ENCODE measurements at regions not wholly inside any gene's neighbourhood (a gene's known extent, or its start where the extent isn't known, plus 50 kb on each side); places are given as distances from the start of the nearest gene placed in this dataset.
A peak's percentile ranks its signal among the peaks of the same experiment; 100 is the strongest.

DNA sequence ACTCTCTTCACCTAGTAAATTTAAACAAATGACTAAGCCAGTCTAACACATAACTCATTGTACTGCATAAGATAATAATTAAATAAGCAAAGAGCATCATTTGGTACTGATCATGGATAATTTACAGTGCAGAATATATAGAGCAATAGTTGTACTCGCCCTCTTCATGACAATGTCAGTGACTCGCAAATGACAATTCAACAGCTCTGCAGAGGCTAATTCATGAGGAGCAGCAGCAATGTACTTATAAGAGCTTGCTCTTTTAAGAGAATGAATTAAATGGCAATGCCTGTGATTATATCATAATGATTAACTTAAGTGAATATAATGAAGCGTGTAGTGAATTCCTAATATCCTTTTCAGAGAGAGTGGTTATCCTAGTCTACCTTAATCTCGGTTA lies 284.5 kb upstream of the PCDH20 start:
- TF ChIP-seq, protein P1, sequence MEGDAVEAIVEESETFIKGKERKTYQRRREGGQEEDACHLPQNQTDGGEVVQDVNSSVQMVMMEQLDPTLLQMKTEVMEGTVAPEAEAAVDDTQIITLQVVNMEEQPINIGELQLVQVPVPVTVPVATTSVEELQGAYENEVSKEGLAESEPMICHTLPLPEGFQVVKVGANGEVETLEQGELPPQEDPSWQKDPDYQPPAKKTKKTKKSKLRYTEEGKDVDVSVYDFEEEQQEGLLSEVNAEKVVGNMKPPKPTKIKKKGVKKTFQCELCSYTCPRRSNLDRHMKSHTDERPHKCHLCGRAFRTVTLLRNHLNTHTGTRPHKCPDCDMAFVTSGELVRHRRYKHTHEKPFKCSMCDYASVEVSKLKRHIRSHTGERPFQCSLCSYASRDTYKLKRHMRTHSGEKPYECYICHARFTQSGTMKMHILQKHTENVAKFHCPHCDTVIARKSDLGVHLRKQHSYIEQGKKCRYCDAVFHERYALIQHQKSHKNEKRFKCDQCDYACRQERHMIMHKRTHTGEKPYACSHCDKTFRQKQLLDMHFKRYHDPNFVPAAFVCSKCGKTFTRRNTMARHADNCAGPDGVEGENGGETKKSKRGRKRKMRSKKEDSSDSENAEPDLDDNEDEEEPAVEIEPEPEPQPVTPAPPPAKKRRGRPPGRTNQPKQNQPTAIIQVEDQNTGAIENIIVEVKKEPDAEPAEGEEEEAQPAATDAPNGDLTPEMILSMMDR (IDR thresholded peaks at IDR 0.05), result no peak
- H3K27ac Mint-ChIP-seq (ENCODE audit: unreplicated experiment), result no peak overlapping the region
- no peak for DNase-seq (ENCODE audit: extremely low spot score, unreplicated experiment)
- H3K9me3 Mint-ChIP-seq (ENCODE audit: unreplicated experiment), result peaks cover 13% of the 10 kb centered on the region
- no peaks in the 10 kb centered on the region for H3K4me1 Mint-ChIP-seq (ENCODE audit: unreplicated experiment)
- no peaks in the 10 kb centered on the region for H3K36me3 Mint-ChIP-seq (ENCODE audit: unreplicated experiment)
- H3K4me3 Mint-ChIP-seq (ENCODE audit: unreplicated experiment), result no peak overlapping the region
- no peaks in the 10 kb centered on the region for H3K27me3 Mint-ChIP-seq (ENCODE audit: unreplicated experiment)

DNA sequence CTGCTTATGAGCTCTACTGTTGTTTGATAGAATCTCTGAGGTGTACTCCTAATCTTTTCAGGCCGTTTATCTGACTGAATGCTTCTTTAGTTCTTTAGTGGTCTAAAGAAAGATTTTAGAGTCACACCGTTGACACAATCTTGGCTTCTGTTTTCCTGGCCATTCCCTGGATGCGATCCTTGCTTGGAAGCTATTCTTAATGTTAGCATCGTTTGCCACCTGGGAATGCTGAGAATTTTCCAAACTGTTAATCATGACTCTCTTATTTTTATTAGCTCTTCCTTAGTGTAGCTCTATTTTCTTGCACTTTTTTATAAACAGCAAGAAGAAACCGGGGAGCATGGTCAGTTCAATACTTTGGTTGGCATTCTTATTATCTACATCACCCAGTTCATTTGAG lies 281.0 kb upstream of the PCDH20 start:
- TF ChIP-seq, protein P1 (IDR thresholded peaks at IDR 0.05), result no peak
- no peak overlapping the region for H3K4me3 Mint-ChIP-seq (ENCODE audit: unreplicated experiment)
- H3K27ac Mint-ChIP-seq (ENCODE audit: unreplicated experiment), result no peak overlapping the region

DNA sequence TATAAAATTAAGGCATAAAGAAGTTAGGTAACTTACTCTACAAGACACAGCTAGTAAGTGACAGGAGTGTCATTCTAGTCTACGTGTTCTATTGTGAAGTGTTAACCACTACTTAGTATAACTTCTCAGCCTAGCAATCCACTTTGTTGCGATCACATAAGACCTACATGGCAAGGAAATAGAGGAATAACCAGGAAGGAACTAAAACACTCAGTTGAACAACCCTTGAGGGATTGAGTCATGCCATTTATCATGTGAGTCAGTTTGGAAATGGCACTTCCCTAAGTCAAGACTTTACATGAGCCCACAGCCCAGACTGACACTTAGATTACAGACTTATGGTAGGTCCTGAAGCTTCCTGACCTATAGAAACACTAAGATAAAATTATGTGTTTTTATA lies 279.5 kb upstream of the PCDH20 start:
- TF ChIP-seq, protein P1 (IDR thresholded peaks at IDR 0.05), result no peak
- Mint-ChIP-seq H3K27me3 (ENCODE audit: unreplicated experiment) (no peaks in the 10 kb centered on the region), H3K36me3 (ENCODE audit: unreplicated experiment) (no peaks in the 10 kb centered on the region), H3K9me3 (ENCODE audit: unreplicated experiment) (no peaks in the 10 kb centered on the region), H3K27ac (ENCODE audit: unreplicated experiment) (no peak overlapping the region), H3K4me3 (ENCODE audit: unreplicated experiment) (no peak overlapping the region), H3K4me1 (ENCODE audit: unreplicated experiment) (no peaks in the 10 kb centered on the region)
- DNase-seq (ENCODE audit: extremely low spot score, unreplicated experiment), result no peak

More for the DNA sequence above, 281.0 kb upstream of the PCDH20 start:
- no peak for DNase-seq (ENCODE audit: extremely low spot score, unreplicated experiment)
- Mint-ChIP-seq H3K9me3 (ENCODE audit: unreplicated experiment) (no peaks in the 10 kb centered on the region), H3K36me3 (ENCODE audit: unreplicated experiment) (no peaks in the 10 kb centered on the region), H3K4me1 (ENCODE audit: unreplicated experiment) (no peaks in the 10 kb centered on the region), H3K27me3 (ENCODE audit: unreplicated experiment) (no peaks in the 10 kb centered on the region)

DNA sequence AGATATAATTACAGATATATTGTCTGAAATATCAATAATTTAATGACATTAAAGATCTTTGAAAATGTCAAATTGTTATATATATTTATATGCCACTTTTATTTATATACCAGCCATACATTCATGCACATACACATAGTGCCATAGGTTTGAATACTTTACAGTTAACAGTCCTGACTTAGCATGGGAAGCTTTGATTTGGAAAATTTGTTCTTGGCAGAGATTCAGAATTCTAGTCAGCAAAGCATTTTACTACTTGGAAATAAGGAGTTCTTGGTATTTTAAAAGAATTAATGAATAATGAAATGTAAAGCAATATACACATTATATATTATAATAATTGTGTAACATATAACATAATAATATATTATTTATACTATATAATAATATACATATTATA lies 277.0 kb upstream of the PCDH20 start:
- Mint-ChIP-seq H3K4me3 (ENCODE audit: unreplicated experiment) (no peak overlapping the region), H3K27ac (ENCODE audit: unreplicated experiment) (no peak overlapping the region), H3K36me3 (ENCODE audit: unreplicated experiment) (no peaks in the 10 kb centered on the region), H3K9me3 (ENCODE audit: unreplicated experiment) (no peaks in the 10 kb centered on the region), H3K4me1 (ENCODE audit: unreplicated experiment) (no peaks in the 10 kb centered on the region), H3K27me3 (ENCODE audit: unreplicated experiment) (no peaks in the 10 kb centered on the region)
- no peak for DNase-seq (ENCODE audit: extremely low spot score, unreplicated experiment)
- TF ChIP-seq, protein P1 (IDR thresholded peaks at IDR 0.05), result no peak

DNA sequence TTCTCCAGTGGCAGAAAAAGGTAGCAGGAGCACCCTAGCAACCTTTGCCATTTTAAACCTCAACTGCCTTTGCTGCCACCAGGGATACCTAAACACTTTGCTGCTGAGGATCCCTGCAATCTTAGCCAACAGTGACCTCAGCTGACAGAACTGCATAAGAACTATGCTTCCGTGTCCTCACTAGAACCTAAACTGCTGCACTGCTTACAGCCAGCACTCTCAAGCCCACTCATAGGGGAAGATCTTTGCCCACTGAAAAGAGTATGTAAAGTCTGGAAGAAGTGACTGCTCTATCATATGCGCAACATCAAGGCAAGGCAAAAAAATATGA lies 270.0 kb upstream of the PCDH20 start:
- H3K4me1 Mint-ChIP-seq (ENCODE audit: unreplicated experiment), result no peaks in the 10 kb centered on the region
- H3K27ac Mint-ChIP-seq (ENCODE audit: unreplicated experiment), result no peak overlapping the region
- H3K27me3 Mint-ChIP-seq (ENCODE audit: unreplicated experiment), result no peaks in the 10 kb centered on the region
- no peaks in the 10 kb centered on the region for H3K9me3 Mint-ChIP-seq (ENCODE audit: unreplicated experiment)
- no peak overlapping the region for H3K4me3 Mint-ChIP-seq (ENCODE audit: unreplicated experiment)
- no peaks in the 10 kb centered on the region for H3K36me3 Mint-ChIP-seq (ENCODE audit: unreplicated experiment)
- DNase-seq (ENCODE audit: extremely low spot score, unreplicated experiment), result no peak
- TF ChIP-seq, protein P1 (IDR thresholded peaks at IDR 0.05), result peak; percentile 21
